Retinal pigment epithelial cell (primary cell): ENCODE measurements at regions not wholly inside any gene's neighbourhood (a gene's known extent, or its start where the extent isn't known, plus 50 kb on each side); places are given as distances from the start of the nearest gene placed in this dataset.

ENCODE experiments used
- DNase-seq: peaks from one replicate; pipeline ENCODE4 v3.0.0-alpha.2; 2010; ENCODE audit warnings: low read depth
- H3K4me3 ChIP-seq: 2 replicates; pipeline ENCODE4 v1.5.1; 2011; ENCODE audit warnings: mild to moderate bottlenecking, low read length, control low read depth, moderate library complexity
- CTCF ChIP-seq: conservative IDR thresholded peaks from 2 replicates; pipeline ENCODE4 v1.5.1; 2011; ENCODE audit warnings: low read depth, low read length, control low read depth, inconsistent platforms

DNA sequence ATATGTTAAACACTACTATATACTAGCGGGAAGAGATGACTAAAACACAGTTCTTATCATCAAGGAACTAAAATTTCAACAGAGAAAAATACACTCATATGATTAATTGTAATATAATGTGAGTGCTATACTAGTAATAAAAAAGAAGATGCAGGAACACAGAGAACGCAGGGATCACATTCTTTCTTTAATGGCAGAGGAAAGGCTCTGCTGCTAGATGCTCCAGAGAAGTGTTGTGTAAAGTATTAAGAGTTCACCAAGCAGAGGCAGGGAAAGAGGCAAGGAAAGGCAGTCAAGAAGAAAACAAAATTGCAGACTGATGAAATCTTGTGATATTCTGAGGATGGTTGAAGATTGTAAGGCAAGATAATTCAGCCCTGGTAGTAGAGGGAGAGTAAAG lies 394.7 kb downstream of the PDGFC start:
- TF ChIP-seq CTCF, result no peak
- no peak overlapping the region for H3K4me3 ChIP-seq
- DNase-seq, result no peak

DNA sequence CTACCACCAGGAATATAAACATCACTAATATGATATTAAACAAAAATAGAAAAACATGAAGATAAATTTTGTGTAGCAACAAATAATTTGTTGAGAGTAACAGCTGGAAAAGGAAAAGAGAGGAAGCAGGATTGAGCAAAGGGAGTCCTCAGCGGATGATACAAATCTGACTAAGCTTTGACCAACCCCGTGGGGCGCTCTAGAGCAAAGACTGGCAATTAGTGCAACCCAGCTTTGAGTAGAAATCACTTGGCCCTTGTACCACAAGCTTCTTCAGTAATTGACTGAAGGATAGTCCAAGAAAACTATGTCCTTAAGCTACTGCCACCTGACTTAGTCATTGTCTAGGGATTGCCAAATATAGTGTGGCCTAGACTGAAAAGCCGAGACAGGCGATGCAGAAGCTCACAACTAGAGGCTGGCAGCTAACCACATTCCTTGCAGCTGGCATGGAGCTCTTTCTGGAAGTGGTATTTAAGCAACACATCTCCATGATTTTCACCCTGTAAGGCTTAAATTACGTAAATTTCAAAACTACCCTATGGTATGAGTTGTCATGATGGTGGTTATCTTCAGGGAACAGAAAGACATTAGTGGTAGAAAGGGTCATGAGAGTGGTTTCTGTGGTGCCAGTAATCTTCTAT lies 396.0 kb downstream of the PDGFC start:
- DNase-seq, result peak; percentile 62
- H3K4me3 ChIP-seq, result no peak overlapping the region
- TF ChIP-seq CTCF, result no peak

DNA sequence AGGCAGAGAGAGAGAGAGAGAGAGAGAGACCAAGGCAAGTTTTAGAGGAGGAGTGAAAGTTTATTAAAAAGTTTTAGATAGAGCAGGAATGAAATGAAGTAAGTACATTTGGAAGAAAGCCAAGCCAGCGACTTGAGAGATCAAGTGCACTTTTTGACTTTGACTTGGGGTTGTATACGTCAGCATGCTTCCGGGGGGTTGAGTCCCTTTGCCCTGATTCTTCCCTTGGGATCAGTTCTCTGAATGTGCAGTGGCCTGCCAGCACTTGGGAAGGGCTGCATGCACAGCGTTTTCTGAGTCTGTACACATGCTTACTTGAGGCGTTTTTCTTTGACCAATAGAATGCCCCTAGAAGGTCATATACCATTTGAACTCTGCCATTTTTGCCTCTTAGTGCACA lies 400.5 kb downstream of the PDGFC start:
- no peak for TF ChIP-seq CTCF
- H3K4me3 ChIP-seq, result no peak overlapping the region
- DNase-seq, result no peak

- DNase-seq, result no peak
- H3K4me3 ChIP-seq, result no peak overlapping the region
- no peak for TF ChIP-seq CTCF
Measured at GRCh38 chr4:156569535-156569934, 402.1 kb downstream of the PDGFC start.

- DNase-seq, result no peak
- no peak for TF ChIP-seq CTCF
- H3K4me3 ChIP-seq, result no peak overlapping the region
Measured at GRCh38 chr4:156568484-156568883, 403.1 kb downstream of the PDGFC start.

- no peak for TF ChIP-seq CTCF
- no peak overlapping the region for H3K4me3 ChIP-seq
- DNase-seq, result peak; percentile 82
Measured at GRCh38 chr4:156568041-156568440, 403.6 kb downstream of the PDGFC start.

GRCh38 chr4:156560701-156561100 lies 410.9 kb downstream of the PDGFC start:
- H3K4me3 ChIP-seq, result no peak overlapping the region
- no peak for TF ChIP-seq CTCF
- no peak for DNase-seq
